Daoy (cell line): ENCODE measurements at regions not wholly inside any gene's neighbourhood (a gene's known extent, or its start where the extent isn't known, plus 50 kb on each side); places are given as distances from the start of the nearest gene placed in this dataset.
A peak's percentile ranks its signal among the peaks of the same experiment; 100 is the strongest.

Source experiments
- DNase-seq: peaks from one replicate; pipeline ENCODE4 v3.0.0-alpha.2; 2015; ENCODE audit warnings: low read depth

DNA sequence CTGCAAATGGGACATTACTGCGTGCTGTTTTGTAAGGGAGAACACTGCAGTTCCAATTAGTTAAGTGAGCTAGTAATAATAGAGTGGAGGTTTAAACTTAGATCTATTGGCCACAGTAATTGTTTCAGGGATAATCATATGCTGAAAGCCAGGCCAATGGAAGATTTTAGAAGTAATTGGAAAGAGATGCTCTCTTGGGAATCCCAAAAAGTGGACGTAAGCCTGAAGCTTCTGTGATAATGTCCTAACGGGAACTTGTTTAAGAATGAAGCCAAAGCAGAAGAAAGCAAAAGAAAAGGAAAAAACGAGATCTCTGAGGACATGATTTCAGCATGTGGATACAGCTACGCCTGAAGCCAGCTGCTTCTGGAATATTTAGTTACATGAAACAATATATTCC lies 594.6 kb downstream of the SLC4A3 start:
- no peak for DNase-seq

DNA sequence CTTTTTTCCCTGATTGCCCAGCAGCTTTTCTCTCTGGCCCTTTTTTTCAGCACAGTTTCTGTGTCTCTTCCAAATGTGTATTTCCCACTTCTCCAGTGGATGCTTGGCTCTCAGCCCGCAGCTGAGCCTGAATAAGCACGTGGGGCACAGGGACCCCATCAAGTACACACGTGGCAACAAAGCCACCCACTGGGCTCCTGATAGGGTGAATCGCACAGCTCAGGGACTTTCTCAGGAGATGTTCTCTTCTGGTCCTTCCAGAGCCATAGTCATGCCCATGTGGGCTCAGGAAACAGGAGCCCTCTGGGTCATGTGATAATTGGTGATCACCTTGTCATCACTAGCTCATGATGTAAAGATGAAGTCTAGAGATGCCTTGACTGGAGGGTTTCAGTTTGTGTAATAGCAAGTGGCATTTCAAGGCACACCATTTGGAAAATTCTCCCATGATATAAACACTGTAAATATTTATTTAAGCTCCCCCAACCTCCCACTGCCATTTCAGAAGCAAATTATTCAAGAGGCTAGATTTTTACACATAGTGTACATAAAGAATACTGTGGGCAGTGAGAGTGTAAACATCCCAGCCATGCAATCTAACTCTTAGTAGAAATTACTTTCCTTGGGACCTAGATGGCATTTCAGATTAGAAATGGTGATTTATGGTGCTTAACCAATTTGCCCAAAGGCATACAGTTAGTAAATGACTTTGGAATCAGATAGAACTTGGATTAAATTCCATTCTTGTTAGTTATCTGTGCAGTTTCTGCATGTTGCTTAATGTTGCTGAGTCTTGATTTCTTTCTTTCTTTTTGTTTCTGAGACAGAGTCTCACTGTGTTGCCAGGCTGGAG lies 597.5 kb downstream of the SLC4A3 start:
- DNase-seq: peak; percentile 57

DNA sequence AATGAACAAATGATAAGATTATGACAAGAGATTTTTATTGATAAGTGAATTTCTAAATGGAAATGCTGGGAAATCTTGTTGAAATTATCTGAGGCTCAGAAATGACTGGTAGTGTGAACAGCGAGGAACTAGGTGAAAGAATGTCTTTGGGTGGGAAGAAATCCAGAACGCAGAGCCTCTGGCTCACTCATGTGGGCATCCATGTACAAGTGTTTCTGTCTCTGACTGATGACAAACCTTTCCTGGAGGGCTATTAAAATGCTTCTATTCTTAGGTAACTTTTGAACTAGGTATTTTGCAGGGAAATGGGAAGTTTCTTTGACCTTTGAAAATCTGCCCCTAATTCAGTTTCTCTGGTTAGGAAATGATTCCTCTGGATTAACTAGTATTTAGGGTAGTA lies 598.6 kb downstream of the SLC4A3 start:
- DNase-seq: no peak

DNA sequence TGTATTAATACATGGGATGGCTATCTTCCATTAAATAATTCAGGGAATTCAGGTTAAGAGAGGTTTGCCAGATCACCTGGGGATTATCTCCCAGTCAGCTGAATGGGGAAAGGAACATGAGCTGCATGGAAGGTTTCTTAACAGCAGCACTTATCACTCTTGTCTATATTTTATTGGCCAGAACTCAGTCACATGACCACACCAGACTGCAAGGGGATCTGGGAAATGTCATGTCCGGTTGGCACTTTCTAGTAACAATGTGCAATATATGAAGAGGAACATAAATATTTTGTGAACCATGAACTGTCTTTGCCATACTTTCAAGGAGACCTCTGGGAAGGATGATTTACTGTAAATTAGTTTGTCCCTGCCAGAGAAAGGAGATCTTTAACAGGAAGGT lies 599.1 kb downstream of the SLC4A3 start:
- no peak for DNase-seq

DNA sequence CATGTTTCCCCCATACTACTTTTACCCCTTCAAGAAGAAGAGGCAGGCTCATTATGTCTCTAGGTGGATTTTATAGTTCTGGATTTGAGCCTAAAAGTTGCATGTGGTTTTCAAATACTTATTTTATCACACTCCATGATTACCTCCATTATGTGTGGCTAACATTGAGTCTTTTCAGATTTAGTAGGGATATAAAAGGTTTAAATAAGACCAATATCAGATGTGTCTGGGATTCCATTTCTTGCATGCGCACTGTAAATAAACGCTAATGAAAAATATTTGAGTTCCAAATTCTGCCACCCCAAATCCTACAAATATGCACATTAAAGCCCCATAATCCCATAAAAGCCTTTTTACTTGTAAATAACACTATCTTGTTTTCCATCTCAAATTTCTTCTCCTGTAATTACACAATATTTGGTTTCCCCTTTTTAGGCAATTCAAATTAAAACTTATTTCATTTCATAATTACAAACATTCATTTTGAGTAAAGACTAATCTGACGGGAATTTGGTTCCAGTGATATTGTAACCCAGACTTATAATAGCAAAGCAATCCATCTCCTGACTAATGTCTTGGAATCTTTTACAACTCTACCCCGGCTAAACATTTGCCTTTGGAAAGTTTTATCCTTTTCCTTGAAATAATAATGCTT lies 600.0 kb downstream of the SLC4A3 start:
- DNase-seq: peak; percentile 8

DNA sequence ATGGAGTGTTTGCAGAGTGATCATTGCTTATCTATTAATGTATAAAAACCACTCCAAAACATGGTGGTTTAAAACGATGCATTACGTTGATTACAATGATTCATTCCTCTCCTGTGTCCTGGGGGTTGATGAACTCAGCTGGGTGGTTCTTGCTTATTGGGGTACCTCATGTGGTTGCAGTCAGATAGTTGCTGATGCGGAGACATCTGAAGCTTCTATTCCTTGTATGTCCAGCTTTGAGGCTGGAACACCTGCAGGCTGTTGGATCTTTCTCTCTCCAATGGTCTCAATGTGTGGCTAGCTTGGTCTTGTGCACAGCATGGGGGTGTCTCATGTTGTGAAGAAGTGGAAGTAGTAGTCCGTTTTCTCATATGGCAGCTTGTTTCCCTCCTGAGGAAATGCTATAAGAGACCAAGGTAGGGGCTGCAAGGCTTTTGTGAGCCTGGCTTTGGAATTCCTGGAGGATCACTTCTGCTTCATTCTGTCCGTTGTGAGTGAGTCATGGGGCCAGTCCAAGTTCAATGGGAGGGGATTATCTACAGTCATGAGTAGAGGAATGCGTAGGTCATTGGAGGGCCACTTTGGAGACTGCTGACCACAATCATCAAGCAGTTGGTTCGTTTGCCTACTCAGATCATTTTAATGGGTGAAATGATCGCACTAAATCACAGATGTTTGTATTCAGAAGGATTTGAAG lies 601.0 kb downstream of the SLC4A3 start:
- peak; percentile 91 for DNase-seq

DNA sequence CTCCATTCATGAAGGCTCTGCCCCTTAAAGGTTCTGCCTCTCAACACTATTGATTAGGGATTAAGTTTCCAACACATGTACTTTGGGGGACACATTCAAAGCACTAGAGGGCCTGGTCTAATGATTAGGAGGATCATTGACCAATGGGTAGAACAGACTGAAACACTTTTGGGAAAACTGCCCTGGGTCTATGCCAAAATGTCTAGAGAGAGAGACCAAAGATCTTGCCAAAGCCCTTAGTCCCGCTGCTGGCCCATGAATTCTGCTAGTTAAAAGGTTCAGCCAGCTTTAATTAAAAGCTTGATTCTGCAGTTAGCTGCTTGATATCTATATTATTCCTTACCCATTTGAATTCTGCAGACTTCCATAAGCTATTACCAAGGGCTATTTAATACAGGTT lies 613.2 kb downstream of the SLC4A3 start:
- no peak for DNase-seq

DNA sequence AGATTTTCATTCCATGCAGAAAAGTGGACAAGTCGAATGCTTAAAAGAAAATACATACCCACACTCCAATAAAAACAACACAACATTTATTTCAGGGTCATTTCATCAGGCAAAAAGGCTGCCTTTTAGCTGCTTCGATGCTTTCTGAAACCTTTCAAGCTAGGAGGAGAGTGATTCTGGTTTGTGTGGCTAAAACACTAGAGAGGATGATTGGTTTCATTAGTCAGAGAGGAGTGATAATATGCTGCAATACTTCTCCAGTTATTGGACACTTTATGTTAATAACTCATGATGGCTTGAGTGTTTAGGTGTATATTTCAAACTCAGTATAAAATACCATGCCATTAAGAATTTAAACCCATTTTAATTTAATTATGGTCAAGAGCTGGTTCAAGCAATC lies 614.0 kb downstream of the SLC4A3 start:
- no peak for DNase-seq

DNA sequence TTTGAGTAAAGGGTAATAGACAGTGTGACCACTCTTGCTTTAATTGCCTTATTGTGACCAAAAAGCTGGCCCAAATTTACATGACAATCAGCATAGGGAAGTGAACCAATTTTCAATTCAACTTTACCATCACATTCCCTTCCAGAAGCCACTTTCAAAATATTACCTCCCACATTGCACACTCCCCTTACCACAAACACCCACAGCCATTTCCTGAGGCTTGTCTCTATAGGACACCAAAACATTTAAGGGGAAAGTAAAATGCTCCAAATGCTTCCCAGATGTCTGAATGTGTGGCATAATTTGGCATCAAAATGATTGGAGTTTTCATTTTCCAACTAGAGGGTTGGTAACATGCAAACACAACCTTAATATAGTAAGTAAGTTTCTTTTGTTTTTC lies 616.1 kb downstream of the SLC4A3 start:
- DNase-seq: peak; percentile 39

DNA sequence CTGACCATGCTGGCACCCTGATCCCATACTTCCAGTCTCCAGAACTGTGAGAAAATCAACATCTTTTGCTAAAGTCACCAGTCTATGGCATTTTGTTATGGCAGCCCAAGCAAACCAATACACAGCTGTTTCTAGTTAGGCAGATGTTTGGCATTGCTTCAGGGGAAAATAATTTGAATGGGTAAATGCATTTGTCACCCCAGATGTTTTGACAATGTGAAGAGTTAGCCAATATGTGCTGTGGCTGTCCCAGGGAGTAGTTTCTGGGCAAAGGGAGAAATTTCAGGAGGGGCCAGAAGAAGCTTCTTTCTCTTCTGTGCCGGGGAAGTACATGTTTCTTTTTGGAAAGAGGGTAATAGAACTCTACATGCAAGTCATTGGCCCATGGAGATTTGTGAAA lies 619.0 kb downstream of the SLC4A3 start:
- no peak for DNase-seq

DNA sequence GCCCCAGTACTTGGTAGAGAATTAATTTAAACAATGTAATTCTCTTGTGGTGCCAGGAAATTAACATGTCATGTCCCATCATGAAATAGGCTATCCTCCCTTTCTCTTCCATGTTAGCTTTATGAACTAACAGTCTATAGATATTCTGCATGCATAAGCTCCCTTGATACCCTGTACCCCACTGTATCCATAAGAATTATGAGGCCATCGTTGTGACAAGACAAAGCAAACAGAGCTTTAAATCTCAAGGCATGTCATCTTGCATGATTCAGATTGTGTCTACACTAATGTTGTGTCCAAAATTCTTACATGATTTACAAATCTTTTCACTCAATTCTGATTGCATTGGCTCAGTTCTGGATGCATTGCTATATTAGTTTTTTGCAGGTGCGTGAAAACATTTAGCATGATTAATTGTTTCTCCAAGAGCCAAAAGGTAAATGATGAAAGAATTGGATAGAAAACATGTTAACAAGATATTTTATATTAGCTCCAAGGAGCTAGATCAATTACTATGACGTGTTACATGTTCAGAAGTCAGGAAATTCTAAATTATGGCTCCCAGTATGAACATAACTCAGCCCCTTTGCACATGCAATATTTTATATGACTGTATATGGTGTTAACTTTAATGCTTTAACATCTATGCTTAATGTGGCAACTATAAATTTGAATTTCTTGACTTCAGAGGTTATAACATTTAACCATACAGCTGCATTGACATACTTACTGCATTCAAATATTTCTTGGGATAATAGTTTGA lies 620.3 kb downstream of the SLC4A3 start:
- DNase-seq: no peak

DNA sequence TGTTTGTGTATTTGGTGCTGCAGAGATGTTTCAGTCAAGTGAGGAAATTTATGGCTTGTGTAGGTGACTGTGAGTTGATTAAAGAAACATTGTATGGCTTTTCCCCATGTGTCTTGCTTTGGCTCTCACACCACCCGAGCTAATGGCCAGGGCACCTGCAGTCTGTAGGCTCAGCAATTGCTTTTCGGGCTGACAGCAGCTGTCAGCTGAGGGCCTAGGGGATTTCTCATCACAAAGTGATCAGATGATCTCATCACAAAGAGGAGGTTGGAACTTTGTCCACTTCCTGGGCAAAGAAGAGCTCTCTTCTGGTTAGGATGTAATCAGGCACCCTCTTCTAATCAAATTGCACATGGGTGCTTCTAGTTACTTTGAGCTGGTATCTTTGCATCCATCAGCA lies 632.2 kb downstream of the SLC4A3 start:
- no peak for DNase-seq

DNA sequence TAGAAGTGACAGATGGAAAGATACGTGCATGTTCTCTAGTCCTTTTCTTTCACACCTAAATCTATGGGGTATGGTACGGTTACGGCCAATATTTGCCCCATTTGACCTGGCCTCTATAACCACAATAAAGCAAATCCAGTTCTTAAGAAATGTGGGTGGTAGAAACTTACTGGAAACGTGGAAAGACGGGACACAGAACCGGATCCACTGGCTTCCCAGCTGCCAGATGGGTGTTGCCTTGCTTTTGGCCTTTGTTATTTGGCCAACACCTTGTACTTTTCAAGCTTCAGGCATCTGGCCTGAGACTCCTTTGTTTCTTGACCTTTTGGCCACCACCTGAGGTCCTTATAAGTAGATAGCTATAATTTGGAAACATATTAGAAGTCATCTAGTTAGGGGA lies 635.9 kb downstream of the SLC4A3 start:
- no peak for DNase-seq

DNA sequence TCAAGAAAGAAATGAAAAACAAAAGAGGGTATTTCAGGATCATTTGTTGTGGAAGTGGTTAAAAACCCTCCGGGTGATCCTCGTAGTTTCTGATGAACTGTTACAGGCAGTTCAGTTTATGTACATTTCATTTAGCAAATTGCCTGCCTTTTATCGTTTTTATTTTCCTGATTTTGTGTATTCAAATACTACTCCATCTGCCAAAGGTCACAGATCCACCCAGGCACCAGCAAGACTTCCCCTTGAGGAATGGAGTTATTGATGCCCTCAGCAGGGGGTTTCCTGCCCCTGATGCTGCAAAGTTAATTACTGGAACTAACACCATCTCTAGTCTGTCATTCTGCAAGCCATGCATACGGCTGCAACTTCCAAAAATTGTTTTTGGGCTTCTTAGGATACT lies 641.9 kb downstream of the SLC4A3 start:
- DNase-seq: no peak

DNA sequence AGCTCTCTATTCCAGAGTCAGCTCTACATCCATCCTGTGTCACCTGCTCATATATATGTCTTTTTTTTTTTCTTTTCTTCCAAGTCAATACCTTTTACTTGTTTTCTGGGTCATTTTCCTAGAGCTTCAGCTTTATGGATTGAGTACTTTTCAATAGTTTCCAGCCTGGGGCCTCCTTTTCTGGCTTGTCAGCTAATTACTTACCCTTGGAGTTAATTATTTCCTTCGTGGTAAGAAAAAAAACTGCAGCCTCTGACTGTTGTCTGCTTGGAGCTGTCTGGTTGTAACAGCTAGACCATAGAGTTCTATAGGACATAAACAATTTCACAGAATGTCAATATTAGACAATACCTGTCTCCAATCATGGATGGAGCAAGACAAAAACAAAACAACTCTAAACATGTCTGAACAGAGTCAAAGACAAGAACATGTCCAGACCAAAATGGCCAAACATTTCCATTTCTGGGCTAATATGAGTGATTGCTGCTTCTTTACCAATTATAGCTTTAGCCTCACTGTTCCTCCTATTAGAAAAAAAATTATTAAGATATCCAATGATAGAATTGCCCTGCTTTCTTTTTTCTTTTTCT lies 643.1 kb downstream of the SLC4A3 start:
- DNase-seq: no peak

DNA sequence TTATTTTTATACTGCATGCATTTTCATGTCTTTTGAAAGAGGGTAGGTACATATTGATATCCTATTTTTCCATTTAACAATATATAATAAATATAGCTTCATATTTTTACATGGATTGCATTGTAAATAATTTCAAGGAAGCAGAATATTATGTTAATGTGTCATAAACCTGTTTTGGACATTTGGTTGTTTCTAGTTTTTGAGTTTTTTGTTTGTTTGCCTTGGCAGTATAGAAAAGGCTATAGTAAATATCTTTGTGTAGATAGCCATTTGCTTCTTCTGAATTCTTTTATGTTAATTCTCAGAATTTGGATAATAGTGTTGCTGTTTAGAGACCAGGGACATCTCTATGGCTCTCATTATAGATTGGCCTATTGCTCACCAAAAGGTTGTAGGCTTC lies 645.2 kb downstream of the SLC4A3 start:
- no peak for DNase-seq

DNA sequence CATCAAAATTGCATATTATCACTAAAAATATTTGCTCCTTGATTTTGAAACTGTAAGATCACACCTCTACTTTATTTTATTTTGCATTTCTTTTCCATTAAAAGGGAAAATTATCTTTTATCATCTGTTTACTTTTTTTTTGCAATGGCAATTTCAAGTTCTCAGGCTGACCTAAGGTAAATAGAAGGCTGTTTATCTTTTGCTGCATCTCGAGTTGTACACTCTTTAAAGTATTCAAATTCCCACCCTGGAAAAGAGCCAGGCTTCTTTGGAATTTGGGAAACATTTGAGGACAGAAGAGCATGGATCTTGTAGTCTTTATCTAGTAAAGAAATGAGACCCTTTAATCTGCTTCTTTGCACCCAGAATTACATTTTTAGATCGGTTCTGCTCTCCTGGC lies 645.7 kb downstream of the SLC4A3 start:
- DNase-seq: no peak

DNA sequence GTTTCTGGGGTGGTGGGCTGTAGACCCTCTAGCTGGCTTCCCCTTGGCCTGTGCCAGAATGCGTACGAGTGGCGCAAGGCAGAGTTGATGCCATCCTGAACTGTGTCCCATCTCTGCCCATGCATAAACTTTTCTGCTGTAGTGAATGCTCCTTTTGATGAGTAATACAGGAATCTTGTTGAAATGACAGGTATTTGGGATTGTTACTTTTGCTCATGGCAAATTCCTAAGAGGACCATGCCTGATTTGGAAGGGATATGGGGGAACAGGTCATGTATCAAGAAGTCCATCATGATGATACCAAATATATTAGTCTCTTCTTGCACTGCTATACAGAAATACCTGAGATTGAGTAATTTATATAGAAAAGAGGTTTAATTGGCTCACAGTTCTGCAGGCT lies 648.0 kb downstream of the SLC4A3 start:
- DNase-seq: no peak

DNA sequence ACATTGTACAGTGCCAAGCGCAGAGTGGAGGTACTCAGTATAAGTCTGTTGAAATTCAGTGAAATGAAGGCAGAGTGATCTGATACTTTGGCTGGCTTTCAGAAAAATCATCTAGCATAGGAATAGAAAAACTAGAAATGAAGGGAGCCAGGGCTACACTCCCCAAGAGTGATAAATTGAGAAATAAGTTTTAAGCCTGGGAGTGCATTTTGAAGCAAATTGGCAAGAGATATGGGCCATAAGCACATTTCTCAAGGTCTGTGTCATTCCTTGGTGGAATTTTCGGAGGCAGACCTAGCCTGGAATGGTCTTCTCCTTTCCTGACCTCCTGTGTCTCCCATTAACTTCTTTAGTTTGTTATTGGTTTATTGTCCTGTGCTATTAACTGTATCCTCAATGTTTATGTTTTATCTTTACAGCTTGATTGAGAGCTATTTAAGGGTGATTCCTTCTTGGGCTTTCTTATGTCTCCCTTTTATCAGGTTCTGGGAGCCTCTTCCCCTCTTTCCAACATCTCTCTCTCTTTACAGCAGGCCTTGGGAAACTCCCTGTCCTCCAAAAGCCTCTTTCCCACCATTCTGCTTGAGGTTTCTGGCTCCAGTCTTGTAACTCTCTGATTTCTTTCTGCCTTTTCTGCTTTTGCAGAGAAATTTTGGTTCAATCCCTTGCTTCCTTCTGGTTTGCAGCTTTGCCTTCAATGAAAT lies 649.5 kb downstream of the SLC4A3 start:
- DNase-seq: no peak

DNA sequence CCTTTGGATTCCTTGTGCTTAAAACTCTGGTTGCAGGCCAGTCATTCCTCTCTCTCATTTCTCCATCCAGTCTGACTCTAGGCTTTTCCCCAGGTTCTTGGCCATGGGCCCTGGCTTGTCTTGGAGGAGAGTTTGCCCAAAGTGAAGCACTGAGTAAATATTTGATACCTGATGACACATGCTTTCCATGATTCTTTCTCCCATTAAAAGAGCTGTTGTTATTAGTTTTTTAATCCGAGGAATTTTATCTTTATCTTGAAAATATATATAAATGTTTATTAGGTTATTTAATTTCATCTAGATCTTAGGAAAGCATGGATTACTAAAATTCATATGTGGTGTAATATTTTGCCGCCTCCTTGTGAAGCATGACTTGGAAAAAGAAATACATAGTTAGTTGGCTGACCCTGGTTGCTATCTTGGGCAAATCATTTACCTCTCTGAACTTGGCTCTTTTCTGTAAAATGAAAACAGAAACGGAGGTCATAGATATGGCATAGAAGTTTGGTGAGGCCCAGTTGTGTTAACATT lies 650.1 kb downstream of the SLC4A3 start:
- DNase-seq: peak; percentile 55

DNA sequence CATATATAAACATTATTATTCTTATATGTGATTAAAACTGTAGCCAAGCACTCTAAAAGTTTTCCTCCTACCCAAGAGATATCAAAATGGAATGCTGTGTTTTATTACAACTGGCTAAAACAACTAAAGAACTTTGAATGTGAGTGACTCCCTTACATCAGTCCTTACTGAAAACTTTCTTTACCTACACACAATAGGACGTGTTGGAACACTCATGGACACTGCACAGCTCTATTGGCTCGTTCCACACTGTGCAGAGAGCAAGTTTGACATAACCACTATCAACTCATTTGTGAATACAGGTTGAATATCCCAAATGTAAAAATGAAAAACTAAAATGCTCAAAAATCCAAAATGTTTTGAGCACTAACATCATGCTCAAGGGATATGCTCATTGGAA lies 650.6 kb downstream of the SLC4A3 start:
- DNase-seq: no peak
